ENCODE measurements at regions not wholly inside any gene's neighbourhood (a gene's known extent, or its start where the extent isn't known, plus 50 kb on each side); places are given as distances from the start of the nearest gene placed in this dataset.

- Histone ChIP-seq H3K9me3 (ENCODE audit: control insufficient read depth, low read depth, low read length) (no peaks in the 10 kb centered on the region), H3K79me2 (ENCODE audit: control insufficient read depth, insufficient read depth, low read length) (no peaks in the 10 kb centered on the region), H3K4me3 (ENCODE audit: control insufficient read depth in 2 of 3, extremely low read depth in 1 of 3, insufficient read depth in 2 of 3, low read depth in 1 of 3, low read length in 3 of 3) (no peak overlapping the region), H2AFZ (ENCODE audit: control insufficient read depth, low read length) (no peak overlapping the region), H3K27me3 (ENCODE audit: control insufficient read depth, extremely low read depth, insufficient read depth, low read length) (peaks cover 6% of the 10 kb centered on the region), H3K9me1 (ENCODE audit: control insufficient read depth, extremely low read depth, insufficient read depth, low read length) (no peaks in the 10 kb centered on the region), H3K27ac (ENCODE audit: control insufficient read depth, insufficient read depth, low read length) (no peak overlapping the region), H3K36me3 (ENCODE audit: control insufficient read depth in 2 of 2, extremely low read depth in 1 of 2, insufficient read depth in 2 of 2, low read length in 2 of 2) (no peaks in the 10 kb centered on the region), H3K9ac (ENCODE audit: control insufficient read depth, extremely low read depth, insufficient read depth, low read length) (no peak overlapping the region), H3K4me2 (ENCODE audit: control insufficient read depth, extremely low read depth, insufficient read depth, low read depth, low read length) (no peak overlapping the region), H4K20me1 (ENCODE audit: control insufficient read depth, extremely low read depth, insufficient read depth, low read length) (no peaks in the 10 kb centered on the region), H3K4me1 (ENCODE audit: control insufficient read depth, extremely low read depth, insufficient read depth, low read length) (no peaks in the 10 kb centered on the region)
- TF ChIP-seq CTCF (optimal IDR thresholded peaks at IDR 0.05 in 1 of 3, IDR thresholded peaks at IDR 0.05 in 1 of 3, conservative IDR thresholded peaks at IDR 0.05 in 1 of 3; ENCODE audit: extremely low read depth in 1 of 3, insufficient read depth in 2 of 3, low read length in 3 of 3) (no peak), EZH2 (IDR thresholded peaks at IDR 0.05; ENCODE audit: low read length) (no peak)
- DNase-seq (ENCODE audit: low read depth, low spot score), result no peak
- FAIRE-seq, result no peak
- dilution Hi-C loops (cut with MboI; ENCODE audit: extremely low pct_ligation_motif_present, low sequenced_read_pairs), result no loop called here
Measured at GRCh38 chr3:107899990-107900651, 190.7 kb downstream of the CD47 start.

GRCh38 chr3:107897471-107898061 is 193.3 kb downstream of the CD47 start:
- Histone ChIP-seq H3K36me3 (ENCODE audit: control insufficient read depth in 2 of 2, extremely low read depth in 1 of 2, insufficient read depth in 2 of 2, low read length in 2 of 2) (no peaks in the 10 kb centered on the region), H3K27me3 (ENCODE audit: control insufficient read depth, extremely low read depth, insufficient read depth, low read length) (peaks cover 6% of the 10 kb centered on the region), H3K9me3 (ENCODE audit: control insufficient read depth, low read depth, low read length) (no peaks in the 10 kb centered on the region), H3K4me3 (ENCODE audit: control insufficient read depth in 2 of 3, extremely low read depth in 1 of 3, insufficient read depth in 2 of 3, low read depth in 1 of 3, low read length in 3 of 3) (no peak overlapping the region), H2AFZ (ENCODE audit: control insufficient read depth, low read length) (no peak overlapping the region), H3K4me2 (ENCODE audit: control insufficient read depth, extremely low read depth, insufficient read depth, low read depth, low read length) (no peak overlapping the region), H3K9ac (ENCODE audit: control insufficient read depth, extremely low read depth, insufficient read depth, low read length) (no peak overlapping the region), H3K27ac (ENCODE audit: control insufficient read depth, insufficient read depth, low read length) (no peak overlapping the region), H3K4me1 (ENCODE audit: control insufficient read depth, extremely low read depth, insufficient read depth, low read length) (no peaks in the 10 kb centered on the region), H3K9me1 (ENCODE audit: control insufficient read depth, extremely low read depth, insufficient read depth, low read length) (no peaks in the 10 kb centered on the region), H4K20me1 (ENCODE audit: control insufficient read depth, extremely low read depth, insufficient read depth, low read length) (no peaks in the 10 kb centered on the region), H3K79me2 (ENCODE audit: control insufficient read depth, insufficient read depth, low read length) (no peaks in the 10 kb centered on the region)
- dilution Hi-C loops (cut with MboI; ENCODE audit: extremely low pct_ligation_motif_present, low sequenced_read_pairs), result no loop called here
- DNase-seq (ENCODE audit: low read depth, low spot score), result no peak
- no peak for TF ChIP-seq EZH2 (IDR thresholded peaks at IDR 0.05; ENCODE audit: low read length)
- no peak for FAIRE-seq

All from keratinocyte (primary cell).